ENCODE measurements at regions not wholly inside any gene's neighbourhood (a gene's known extent, or its start where the extent isn't known, plus 50 kb on each side); places are given as distances from the start of the nearest gene placed in this dataset.

DNA sequence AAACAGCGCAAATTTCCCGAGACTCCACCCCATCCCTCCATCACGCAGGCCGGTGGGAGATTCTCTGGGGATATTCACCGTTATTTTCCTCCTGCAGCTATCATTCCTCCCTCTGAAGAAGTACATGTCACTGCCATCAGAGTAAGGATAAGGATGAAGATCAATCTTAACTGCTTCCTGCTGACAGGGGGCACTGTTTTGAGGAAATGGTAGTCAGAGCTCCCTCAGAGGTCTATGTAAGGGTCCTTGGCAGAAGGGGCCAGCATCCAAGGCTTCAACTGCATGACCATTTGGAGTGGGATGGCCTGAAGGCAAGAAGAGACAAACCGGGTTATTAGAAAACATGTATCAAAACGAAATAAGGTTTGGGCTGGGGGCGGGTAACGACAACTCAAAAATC lies 111.5 kb downstream of the KCNK1 start:
- H3K4me2 ChIP-seq (replicated peaks; ENCODE audit: low read depth, low read length, poor library complexity, severe bottlenecking) = no peak overlapping the region
- peaks cover 0 to 10% (median 0%) of the 10 kb centered on the region in 3 donors for H3K9me3 ChIP-seq (ENCODE audit: control extremely low read depth in 1 of 3, control insufficient read depth in 2 of 3, insufficient read depth in 1 of 3, low read length in 2 of 3)
- 76% methylated on average over 8 of the region's 9 CpGs for WGBS (ENCODE audit: insufficient coverage)
- ATAC-seq (ENCODE audit: low read depth) (no peak), DNase-seq (no peak)
- no peaks in the 10 kb centered on the region for H3K4me1 Mint-ChIP-seq
- H3K27me3 ChIP-seq (replicated peaks in 1 of 4; ENCODE audit: control extremely low read depth in 1 of 4, control insufficient read depth in 3 of 4, insufficient read depth in 4 of 4, low read length in 3 of 4) = no peaks in the 10 kb centered on the region
- peaks cover 3% of the 10 kb centered on the region for H3K27me3 Mint-ChIP-seq
- H3K4me3 ChIP-seq (ENCODE audit: control extremely low read depth in 1 of 5, extremely low read depth in 1 of 5, insufficient read depth in 1 of 5, low read depth in 2 of 5, low read length in 4 of 5) = no peak overlapping the region
- no peak overlapping the region for H3K4me3 Mint-ChIP-seq
- H3K9me3 Mint-ChIP-seq (ENCODE audit: insufficient read depth) = no peaks in the 10 kb centered on the region
- POLR2A ChIA-PET = no interaction called here
- H2AFZ ChIP-seq (ENCODE audit: insufficient read depth, low read depth, low read length, poor library complexity, severe bottlenecking) = no peak overlapping the region
- no peak overlapping the region for H3K27ac Mint-ChIP-seq
- intact Hi-C loops (cut with micrococcal nuclease) = no loop called here
- no peaks in the 10 kb centered on the region for H3K4me1 ChIP-seq (ENCODE audit: control insufficient read depth in 2 of 2, insufficient read depth in 2 of 2, low read length in 2 of 2)
- H3K27ac ChIP-seq (ENCODE audit: low read length in 2 of 2) = no peak overlapping the region
- CTCF ChIA-PET = no interaction called here
- no peaks in the 10 kb centered on the region for H4K20me1 ChIP-seq (ENCODE audit: control insufficient read depth, insufficient read depth, low read length, poor library complexity, severe bottlenecking)
- no peak overlapping the region for H3K9ac ChIP-seq (ENCODE audit: low read length)
- no peaks in the 10 kb centered on the region for H3K79me2 ChIP-seq (ENCODE audit: control insufficient read depth, insufficient read depth, low read length)
- no peaks in the 10 kb centered on the region for H3K36me3 ChIP-seq (replicated peaks in 1 of 2; ENCODE audit: control extremely low read depth in 1 of 2, control insufficient read depth in 1 of 2, extremely low read depth in 1 of 2, insufficient read depth in 2 of 2, low read length in 1 of 2)
- TF ChIP-seq EZH2 (IDR thresholded peaks at IDR 0.05; ENCODE audit: borderline replicate concordance, insufficient read depth, low read depth, low read length, poor library complexity, severe bottlenecking) (no peak), CTCF (IDR thresholded peaks at IDR 0.05) (no peak)

DNA sequence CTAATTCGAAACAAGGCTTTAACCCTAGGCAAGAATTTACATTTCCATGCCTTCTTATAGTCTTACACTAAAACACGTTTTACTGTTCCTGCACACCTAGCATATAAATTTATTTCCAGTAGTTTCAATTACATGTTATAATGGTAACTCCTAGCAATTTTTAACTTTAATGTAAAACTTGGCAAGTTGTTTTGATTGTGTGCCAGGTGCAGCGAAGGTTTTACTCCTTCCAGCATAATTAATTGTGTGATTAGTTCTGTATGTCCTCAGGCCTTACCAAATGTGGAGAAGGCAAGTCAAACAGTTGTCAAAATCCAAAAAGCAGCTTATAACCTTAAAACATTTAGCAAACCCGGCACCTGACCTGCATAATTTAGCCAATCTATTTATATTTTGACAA lies 114.8 kb downstream of the KCNK1 start:
- Mint-ChIP-seq H3K9me3 (ENCODE audit: insufficient read depth) (no peaks in the 10 kb centered on the region), H3K4me1 (no peaks in the 10 kb centered on the region), H3K4me3 (no peak overlapping the region), H3K27ac (no peak overlapping the region), H3K27me3 (peaks cover 3% of the 10 kb centered on the region)
- ChIA-PET POLR2A (no interaction called here), CTCF (no interaction called here)
- no peak for ATAC-seq (ENCODE audit: low read depth)
- 100% methylated on average over 1 of the region's 4 CpGs for WGBS (ENCODE audit: insufficient coverage)
- no peak overlapping the region for H3K4me2 ChIP-seq (replicated peaks; ENCODE audit: low read depth, low read length, poor library complexity, severe bottlenecking)
- intact Hi-C loops (cut with micrococcal nuclease) = no loop called here
- DNase-seq = no peak
- no peaks in the 10 kb centered on the region for H3K36me3 ChIP-seq (replicated peaks in 1 of 2; ENCODE audit: control extremely low read depth in 1 of 2, control insufficient read depth in 1 of 2, extremely low read depth in 1 of 2, insufficient read depth in 2 of 2, low read length in 1 of 2)
- TF ChIP-seq CTCF (IDR thresholded peaks at IDR 0.05) = no peak
- H4K20me1 ChIP-seq (ENCODE audit: control insufficient read depth, insufficient read depth, low read length, poor library complexity, severe bottlenecking) = no peaks in the 10 kb centered on the region
- no peak overlapping the region for H3K9ac ChIP-seq (ENCODE audit: low read length)
- H3K4me1 ChIP-seq (ENCODE audit: control insufficient read depth in 2 of 2, insufficient read depth in 2 of 2, low read length in 2 of 2) = no peaks in the 10 kb centered on the region
- no peaks in the 10 kb centered on the region for H3K79me2 ChIP-seq (ENCODE audit: control insufficient read depth, insufficient read depth, low read length)
- no peak overlapping the region for H3K4me3 ChIP-seq (ENCODE audit: control extremely low read depth in 1 of 5, extremely low read depth in 1 of 5, insufficient read depth in 1 of 5, low read depth in 2 of 5, low read length in 4 of 5)
- no peaks in the 10 kb centered on the region for H3K27me3 ChIP-seq (replicated peaks in 1 of 4; ENCODE audit: control extremely low read depth in 1 of 4, control insufficient read depth in 3 of 4, insufficient read depth in 4 of 4, low read length in 3 of 4)
- H3K9me3 ChIP-seq (ENCODE audit: control extremely low read depth in 1 of 3, control insufficient read depth in 2 of 3, insufficient read depth in 1 of 3, low read length in 2 of 3) = peaks cover 0 to 10% (median 0%) of the 10 kb centered on the region in 3 donors
- H2AFZ ChIP-seq (ENCODE audit: insufficient read depth, low read depth, low read length, poor library complexity, severe bottlenecking) = no peak overlapping the region
- H3K27ac ChIP-seq (ENCODE audit: low read length in 2 of 2) = no peak overlapping the region

All from B cell (primary cell).